CD4-positive, alpha-beta T cell (primary cell): ENCODE measurements at regions not wholly inside any gene's neighbourhood (a gene's known extent, or its start where the extent isn't known, plus 50 kb on each side); places are given as distances from the start of the nearest gene placed in this dataset.

Experiments used
- ATAC-seq: fragments of 200-7000 bp; cut with Tn5 transposase; one replicate; pipeline ENCODE4 v1.10.0; 2022; ENCODE audit warnings: mild to moderate bottlenecking; ENCODE audit not compliant: poor library complexity
- CTCF ChIA-PET: fragments of 350-600 bp; sonication (Branson Sonifier 250); formaldehyde crosslinking; loops from one replicate; lab custom pipeline; 2021; ENCODE audit warnings: antibody characterized with exemption, inconsistent platforms; lab: Charles Lee
- POLR2A ChIA-PET: fragments of 350-600 bp; sonication (Branson Sonifier 250); formaldehyde crosslinking; loops from one replicate; lab custom pipeline; 2021; ENCODE audit warnings: antibody characterized with exemption, inconsistent platforms; lab: Charles Lee
- DNase-seq, 14 experiments: peaks; one replicate each; pipeline ENCODE4 v3.0.0-alpha.2; 2013 to 2020; ENCODE audit warnings: mixed read lengths in 2 of 14
- H3K27ac ChIP-seq, 2 donors: one replicate each; pipeline versions ENCODE4 v1.5.1 to v1.7.0; 2013; ENCODE audit warnings: low read length in 2 of 2, low read depth in 1 of 2, mild to moderate bottlenecking in 1 of 2
- H3K27me3 ChIP-seq, 2 experiments: 1 replicate in 1 of 2; 2 replicates in 1 of 2; pipeline versions ENCODE4 v1.6.1 to v1.7.0; 2013; ENCODE audit warnings: low read length in 2 of 2, control low read depth in 1 of 2, mild to moderate bottlenecking in 1 of 2, moderate library complexity in 1 of 2; ENCODE audit not compliant: insufficient read depth in 2 of 2, control insufficient read depth in 1 of 2
- H3K36me3 ChIP-seq: one replicate; pipeline ENCODE4 v1.6.1; 2013; ENCODE audit warnings: low read length, control low read depth; ENCODE audit not compliant: insufficient read depth
- H3K4me1 ChIP-seq: one replicate; pipeline ENCODE4 v1.6.1; 2013; ENCODE audit warnings: low read length, control low read depth; ENCODE audit not compliant: insufficient read depth
- H3K4me3 ChIP-seq: one replicate; pipeline ENCODE4 v1.5.1; 2013; ENCODE audit warnings: mild to moderate bottlenecking, low read length, moderate library complexity
- H3K9me3 ChIP-seq, 2 experiments: 1 replicate in 1 of 2; 2 replicates in 1 of 2; pipeline versions ENCODE4 v1.6.1 to v1.7.0; 2013; ENCODE audit warnings: low read length in 2 of 2, mild to moderate bottlenecking in 2 of 2, control low read depth in 1 of 2, moderate library complexity in 1 of 2; ENCODE audit not compliant: control insufficient read depth in 1 of 2, insufficient read depth in 1 of 2
- H3K27ac Mint-ChIP-seq: one replicate; pipeline ENCODE4 v1.8.0; 2020; ENCODE audit warnings: mixed read lengths
- H3K27me3 Mint-ChIP-seq: one replicate; pipeline ENCODE4 v1.8.0; 2021; ENCODE audit warnings: mixed read lengths
- H3K36me3 Mint-ChIP-seq: one replicate; pipeline ENCODE4 v1.8.0; 2021; ENCODE audit warnings: low read depth, mixed read lengths
- H3K4me1 Mint-ChIP-seq: one replicate; pipeline ENCODE4 v1.8.0; 2021; ENCODE audit warnings: low read depth, mixed read lengths
- H3K4me3 Mint-ChIP-seq: one replicate; pipeline ENCODE4 v1.8.0; 2020; ENCODE audit warnings: mild to moderate bottlenecking, mixed read lengths
- H3K9me3 Mint-ChIP-seq: one replicate; pipeline ENCODE4 v1.8.0; 2020; ENCODE audit warnings: mixed read lengths
- intact Hi-C, 2 experiments: fragments of 100-400 bp; cut with DNase I in 1 of 2; cut with micrococcal nuclease in 1 of 2; formaldehyde crosslinking; loops; one replicate each; pipeline versions ENCODE4 v1.15.1 to v1.9.0; 2023 to 2025; cut with DNase I, micrococcal nuclease
- TF ChIP-seq, protein P1 (sequence below): fragments of 200-600 bp; IDR thresholded peaks from one replicate; pipeline ENCODE4 v1.8.0; 2022; ENCODE audit warnings: antibody characterized with exemption, mild to moderate bottlenecking

DNA sequence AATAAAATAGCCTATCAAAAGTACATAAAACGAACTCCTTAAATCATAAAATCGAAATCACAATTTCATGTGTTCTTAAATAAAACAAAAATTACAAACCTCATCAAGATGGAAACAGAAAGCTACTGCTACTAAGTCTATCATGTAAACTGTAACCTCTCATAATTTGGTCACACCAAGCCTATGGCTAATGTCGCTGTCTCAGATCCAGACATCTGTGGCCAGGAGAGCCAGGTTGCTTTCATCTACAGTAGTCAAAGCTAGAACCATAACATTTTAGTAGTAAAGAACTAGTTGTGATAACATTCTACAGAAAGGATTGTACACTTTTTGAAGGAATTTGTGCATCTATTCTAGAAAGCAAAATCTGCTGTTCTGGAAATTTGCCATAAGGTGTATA is 197.4 kb upstream of the MBNL1 start:
- POLR2A ChIA-PET, result interaction anchor here (1.7 kb wide), 1 partner anchor 401 kb away, joined by 6 read pairs; no protein-coding TSS in a partner anchor
- DNase-seq (no peak), ATAC-seq (no peak)
- no peak overlapping the region for H3K4me3 Mint-ChIP-seq
- Histone ChIP-seq H3K4me1 (no peaks in the 10 kb centered on the region), H3K36me3 (no peaks in the 10 kb centered on the region), H3K4me3 (no peak overlapping the region), H3K9me3 (peaks cover 0 to 8% of the 10 kb centered on the region in 2 experiments), H3K27me3 (no peaks in the 10 kb centered on the region), H3K27ac (no peak overlapping the region)
- H3K4me1 Mint-ChIP-seq, result peaks cover 3% of the 10 kb centered on the region
- H3K27ac Mint-ChIP-seq, result no peak overlapping the region
- TF ChIP-seq, protein P1, sequence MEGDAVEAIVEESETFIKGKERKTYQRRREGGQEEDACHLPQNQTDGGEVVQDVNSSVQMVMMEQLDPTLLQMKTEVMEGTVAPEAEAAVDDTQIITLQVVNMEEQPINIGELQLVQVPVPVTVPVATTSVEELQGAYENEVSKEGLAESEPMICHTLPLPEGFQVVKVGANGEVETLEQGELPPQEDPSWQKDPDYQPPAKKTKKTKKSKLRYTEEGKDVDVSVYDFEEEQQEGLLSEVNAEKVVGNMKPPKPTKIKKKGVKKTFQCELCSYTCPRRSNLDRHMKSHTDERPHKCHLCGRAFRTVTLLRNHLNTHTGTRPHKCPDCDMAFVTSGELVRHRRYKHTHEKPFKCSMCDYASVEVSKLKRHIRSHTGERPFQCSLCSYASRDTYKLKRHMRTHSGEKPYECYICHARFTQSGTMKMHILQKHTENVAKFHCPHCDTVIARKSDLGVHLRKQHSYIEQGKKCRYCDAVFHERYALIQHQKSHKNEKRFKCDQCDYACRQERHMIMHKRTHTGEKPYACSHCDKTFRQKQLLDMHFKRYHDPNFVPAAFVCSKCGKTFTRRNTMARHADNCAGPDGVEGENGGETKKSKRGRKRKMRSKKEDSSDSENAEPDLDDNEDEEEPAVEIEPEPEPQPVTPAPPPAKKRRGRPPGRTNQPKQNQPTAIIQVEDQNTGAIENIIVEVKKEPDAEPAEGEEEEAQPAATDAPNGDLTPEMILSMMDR, result no peak
- no peaks in the 10 kb centered on the region for H3K27me3 Mint-ChIP-seq
- intact Hi-C loops, result loop anchor here in 1 of 2 experiments (5.0 to 10.0 kb wide), 2 partner anchors 233 to 451 kb away; no protein-coding TSS in a partner anchor
- CTCF ChIA-PET, result interaction anchor here (0.6 to 2.0 kb wide), 7 partner anchors 15 to 401 kb away, joined by 3 to 4 read pairs (median 3); no protein-coding TSS in a partner anchor
- no peaks in the 10 kb centered on the region for H3K9me3 Mint-ChIP-seq
- H3K36me3 Mint-ChIP-seq, result no peaks in the 10 kb centered on the region

GRCh38 chr3:152071924-152072323 is 196.8 kb upstream of the MBNL1 start:
- ATAC-seq (peak; percentile 86), DNase-seq (peak in 4 of 14 experiments; percentile 2 to 65 (median 56))
- H3K27ac ChIP-seq, result no peak overlapping the region
- H3K4me3 ChIP-seq, result no peak overlapping the region
- CTCF ChIA-PET, result interaction anchor here (0.6 to 2.0 kb wide), 9 partner anchors 15 to 407 kb away, joined by 3 to 4 read pairs (median 3); no protein-coding TSS in a partner anchor
- Mint-ChIP-seq H3K4me3 (no peak overlapping the region), H3K27me3 (no peaks in the 10 kb centered on the region), H3K4me1 (peaks cover 5% of the 10 kb centered on the region), H3K36me3 (no peaks in the 10 kb centered on the region), H3K27ac (no peak overlapping the region), H3K9me3 (no peaks in the 10 kb centered on the region)
- H3K4me1 ChIP-seq, result no peaks in the 10 kb centered on the region
- peaks cover 0 to 8% of the 10 kb centered on the region in 2 experiments for H3K9me3 ChIP-seq
- no peaks in the 10 kb centered on the region for H3K27me3 ChIP-seq
- POLR2A ChIA-PET, result interaction anchor here (1.1 to 1.7 kb wide), 2 partner anchors 372 to 400 kb away, joined by 3 to 6 read pairs; no protein-coding TSS in a partner anchor
- no peaks in the 10 kb centered on the region for H3K36me3 ChIP-seq
- intact Hi-C loops, result loop anchor here (1.0 to 10.0 kb wide), 6 partner anchors 233 to 452 kb away; no protein-coding TSS in a partner anchor
- TF ChIP-seq, protein P1, result peak; percentile 45

DNA sequence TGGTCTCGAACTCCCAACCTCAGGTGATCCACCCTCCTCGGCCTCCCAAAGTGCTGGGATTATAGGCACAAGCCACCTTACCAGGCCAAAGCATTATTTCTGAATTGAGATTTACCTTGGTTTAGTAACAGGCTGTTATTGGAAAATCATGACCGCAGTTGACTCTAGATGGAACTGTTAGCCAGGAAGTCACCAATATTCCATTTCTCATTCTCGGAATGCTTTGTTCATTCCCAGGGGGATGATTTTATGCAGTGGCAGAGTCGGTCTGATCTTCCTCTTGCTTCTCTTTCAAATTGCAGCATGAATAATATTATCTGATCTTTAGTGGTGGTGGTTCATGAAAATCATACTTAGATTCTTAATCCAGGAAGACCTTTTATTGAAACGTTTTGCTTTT is 195.5 kb upstream of the MBNL1 start:
- Mint-ChIP-seq H3K27ac (no peak overlapping the region), H3K4me3 (no peak overlapping the region), H3K27me3 (no peaks in the 10 kb centered on the region), H3K9me3 (no peaks in the 10 kb centered on the region), H3K36me3 (no peaks in the 10 kb centered on the region), H3K4me1 (peaks cover 5% of the 10 kb centered on the region)
- no peaks in the 10 kb centered on the region for H3K36me3 ChIP-seq
- ChIA-PET CTCF (interaction anchor here (1.5 kb wide), 1 partner anchor 43 kb away, joined by 3 read pairs; no protein-coding TSS in a partner anchor), POLR2A (interaction anchor here (1.1 kb wide), 1 partner anchor 371 kb away, joined by 3 read pairs; no protein-coding TSS in a partner anchor)
- DNase-seq, result no peak
- no peaks in the 10 kb centered on the region for H3K4me1 ChIP-seq
- ATAC-seq, result no peak
- H3K9me3 ChIP-seq, result peaks cover 0 to 8% of the 10 kb centered on the region in 2 experiments
- H3K4me3 ChIP-seq, result no peak overlapping the region
- no peak overlapping the region for H3K27ac ChIP-seq
- TF ChIP-seq, protein P1, result no peak
- intact Hi-C loops, result loop anchor here in 1 of 2 experiments (2.0 to 10.0 kb wide), 3 partner anchors 232 to 449 kb away; no protein-coding TSS in a partner anchor
- no peaks in the 10 kb centered on the region for H3K27me3 ChIP-seq
